Vagina (tissue), 2 donors: ENCODE measurements at regions not wholly inside any gene's neighbourhood (a gene's known extent, or its start where the extent isn't known, plus 50 kb on each side); places are given as distances from the start of the nearest gene placed in this dataset.

ENCODE experiments used
- CTCF ChIP-seq, 3 experiments: fragments of 450-650 bp in 2 of 3; fragments of 200-600 bp in 1 of 3; sonication (generic) in 1 of 3; IDR thresholded peaks; one replicate each; pipeline ENCODE4 v1.5.1; 2017 to 2019; ENCODE audit warnings: antibody characterized with exemption in 3 of 3, mild to moderate bottlenecking in 2 of 3, moderate library complexity in 2 of 3
- POLR2A ChIP-seq, 2 donors: fragments of 450-650 bp; IDR thresholded peaks; one replicate each; pipeline ENCODE4 v1.6.1; 2017; ENCODE audit warnings: antibody characterized with exemption in 2 of 2, mild to moderate bottlenecking in 2 of 2, moderate library complexity in 2 of 2

- TF ChIP-seq POLR2A (IDR thresholded peaks at IDR 0.05), result no peak
- no peak for TF ChIP-seq CTCF (IDR thresholded peaks at IDR 0.05)
Measured at GRCh38 chr1:55353707-55354620, 138.8 kb upstream of the USP24 start.
